ENCODE measurements at regions not wholly inside any gene's neighbourhood (a gene's known extent, or its start where the extent isn't known, plus 50 kb on each side); places are given as distances from the start of the nearest gene placed in this dataset.

DNA sequence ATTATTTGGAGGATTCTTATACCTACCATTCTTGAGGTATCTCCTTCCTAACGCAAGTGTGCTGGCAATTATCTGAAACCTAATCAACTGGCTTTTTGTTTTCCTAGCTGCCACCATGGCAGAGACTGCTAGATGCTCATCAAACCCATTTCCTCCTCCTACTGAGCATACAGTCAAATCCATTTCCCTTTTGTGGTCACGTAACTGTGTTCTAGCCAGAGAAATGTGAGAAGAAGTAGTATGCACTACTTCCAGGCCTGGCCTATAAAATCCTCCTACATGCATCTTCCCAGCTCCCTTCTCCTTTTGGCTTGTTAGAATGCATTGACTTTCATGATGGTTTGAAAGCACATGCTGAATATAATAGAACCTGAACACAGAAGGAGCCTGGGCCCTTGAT is 494.1 kb upstream of the MEIS1 start:
- Histone ChIP-seq H3K4me1 (no peaks in the 10 kb centered on the region), H3K27ac (no peak overlapping the region), H3K9me3 (no peaks in the 10 kb centered on the region), H3K36me3 (no peaks in the 10 kb centered on the region), H3K4me3 (no peak overlapping the region), H3K27me3 (no peaks in the 10 kb centered on the region)
- TF ChIP-seq, protein P1, sequence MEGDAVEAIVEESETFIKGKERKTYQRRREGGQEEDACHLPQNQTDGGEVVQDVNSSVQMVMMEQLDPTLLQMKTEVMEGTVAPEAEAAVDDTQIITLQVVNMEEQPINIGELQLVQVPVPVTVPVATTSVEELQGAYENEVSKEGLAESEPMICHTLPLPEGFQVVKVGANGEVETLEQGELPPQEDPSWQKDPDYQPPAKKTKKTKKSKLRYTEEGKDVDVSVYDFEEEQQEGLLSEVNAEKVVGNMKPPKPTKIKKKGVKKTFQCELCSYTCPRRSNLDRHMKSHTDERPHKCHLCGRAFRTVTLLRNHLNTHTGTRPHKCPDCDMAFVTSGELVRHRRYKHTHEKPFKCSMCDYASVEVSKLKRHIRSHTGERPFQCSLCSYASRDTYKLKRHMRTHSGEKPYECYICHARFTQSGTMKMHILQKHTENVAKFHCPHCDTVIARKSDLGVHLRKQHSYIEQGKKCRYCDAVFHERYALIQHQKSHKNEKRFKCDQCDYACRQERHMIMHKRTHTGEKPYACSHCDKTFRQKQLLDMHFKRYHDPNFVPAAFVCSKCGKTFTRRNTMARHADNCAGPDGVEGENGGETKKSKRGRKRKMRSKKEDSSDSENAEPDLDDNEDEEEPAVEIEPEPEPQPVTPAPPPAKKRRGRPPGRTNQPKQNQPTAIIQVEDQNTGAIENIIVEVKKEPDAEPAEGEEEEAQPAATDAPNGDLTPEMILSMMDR (IDR thresholded peaks at IDR 0.05), result no peak
- intact Hi-C loops (cut with DNase I), result no loop called here
- DNase-seq (ENCODE audit: low spot score in 2 of 2), result no peak

DNA sequence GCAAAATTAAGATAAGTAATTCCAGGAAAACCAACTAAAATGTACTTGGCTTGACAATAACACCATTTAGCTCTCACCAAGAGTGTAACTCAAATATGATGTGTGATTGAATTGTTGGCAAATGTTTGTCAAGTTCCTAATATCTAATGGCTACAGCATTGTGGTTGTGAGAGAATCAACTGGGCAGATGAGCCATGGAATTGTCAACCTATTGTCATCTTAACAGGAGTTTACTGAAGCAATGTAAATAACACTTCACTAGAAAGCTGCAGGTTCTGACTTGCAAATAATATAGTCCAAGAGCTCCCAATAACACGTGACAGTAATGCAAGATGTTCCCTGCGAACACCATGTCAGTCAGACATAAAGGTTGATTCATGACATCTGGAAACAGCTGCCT is 495.2 kb upstream of the MEIS1 start:
- intact Hi-C loops (cut with DNase I), result no loop called here
- H3K36me3 ChIP-seq, result no peaks in the 10 kb centered on the region
- DNase-seq (ENCODE audit: low spot score in 2 of 2), result no peak
- TF ChIP-seq, protein P1 (IDR thresholded peaks at IDR 0.05), result no peak
- no peaks in the 10 kb centered on the region for H3K4me1 ChIP-seq
- no peaks in the 10 kb centered on the region for H3K9me3 ChIP-seq
- no peak overlapping the region for H3K4me3 ChIP-seq
- no peaks in the 10 kb centered on the region for H3K27me3 ChIP-seq
- H3K27ac ChIP-seq, result no peak overlapping the region

DNA sequence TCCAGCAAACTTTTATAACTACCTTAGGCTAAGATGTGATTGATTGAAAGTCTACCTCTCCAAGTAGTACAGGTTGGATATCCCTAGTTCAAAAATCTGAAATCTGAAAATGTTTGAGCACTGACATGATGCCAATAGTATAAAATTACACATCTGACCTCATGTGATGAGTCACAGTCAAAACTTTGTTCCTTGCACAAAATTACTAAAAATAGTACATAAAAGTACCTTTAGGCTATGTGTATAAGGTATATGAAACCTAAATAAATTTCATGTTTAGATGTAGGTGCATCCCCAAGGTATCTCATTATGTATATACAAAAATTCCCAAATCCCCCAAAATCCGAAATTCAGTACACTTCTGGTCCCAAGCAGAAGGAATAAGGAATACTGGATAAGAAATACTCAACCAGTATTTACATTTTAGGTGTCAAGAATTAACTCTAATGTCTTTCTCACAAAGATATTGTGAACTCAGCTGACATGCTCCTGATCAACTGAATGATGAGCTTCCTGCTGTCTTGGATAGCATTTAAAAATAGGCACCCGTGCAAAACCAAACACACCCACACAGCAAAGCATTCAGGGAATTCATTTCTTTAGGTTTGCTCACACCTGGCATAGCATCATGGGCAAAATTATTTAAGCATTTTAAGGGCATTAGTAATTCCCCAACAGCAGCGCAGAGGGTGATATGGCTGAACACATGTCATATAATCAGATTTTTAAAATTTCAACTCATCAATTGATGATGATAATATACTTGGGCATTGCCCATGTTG is 497.4 kb upstream of the MEIS1 start:
- intact Hi-C loops (cut with DNase I), result no loop called here
- Histone ChIP-seq H3K9me3 (no peaks in the 10 kb centered on the region), H3K27me3 (no peaks in the 10 kb centered on the region), H3K36me3 (no peaks in the 10 kb centered on the region), H3K4me1 (no peaks in the 10 kb centered on the region), H3K27ac (no peak overlapping the region), H3K4me3 (no peak overlapping the region)
- TF ChIP-seq, protein P1 (IDR thresholded peaks at IDR 0.05), result no peak
- no peak for DNase-seq (ENCODE audit: low spot score in 2 of 2)

DNA sequence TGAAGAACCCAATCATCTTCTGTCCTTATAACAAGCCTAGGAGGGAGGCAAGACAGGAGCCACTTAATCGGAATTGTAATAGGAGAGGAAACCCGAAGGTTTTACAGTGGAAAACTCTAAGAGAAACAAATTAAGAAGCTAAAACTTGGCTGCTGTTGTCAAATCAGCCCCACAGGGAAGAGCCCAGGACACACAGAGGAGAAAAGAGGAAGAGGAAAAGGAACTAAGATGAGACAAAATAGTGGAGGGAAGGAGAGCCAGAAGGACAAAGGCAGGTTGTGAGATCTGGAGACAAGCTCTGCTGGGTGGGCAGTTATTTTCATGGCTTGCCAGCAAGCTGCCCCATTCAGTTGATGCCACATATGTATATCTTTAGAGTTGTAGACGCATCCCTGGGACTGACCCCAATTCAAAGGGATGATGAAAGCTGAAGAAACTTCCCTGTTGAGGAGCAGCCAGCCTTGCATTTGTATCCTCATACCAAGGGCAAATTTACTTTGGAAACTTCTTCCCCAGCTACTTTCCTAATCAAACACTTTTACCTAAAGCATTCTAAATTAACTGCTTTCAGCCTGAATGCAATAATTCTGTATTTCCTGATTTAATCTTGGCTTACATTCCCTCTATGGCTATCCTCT is 499.8 kb upstream of the MEIS1 start:
- H3K27me3 ChIP-seq, result no peaks in the 10 kb centered on the region
- no peaks in the 10 kb centered on the region for H3K9me3 ChIP-seq
- no peak overlapping the region for H3K27ac ChIP-seq
- H3K4me1 ChIP-seq, result no peaks in the 10 kb centered on the region
- H3K4me3 ChIP-seq, result no peak overlapping the region
- intact Hi-C loops (cut with DNase I), result no loop called here
- DNase-seq (ENCODE audit: low spot score in 2 of 2), result no peak
- H3K36me3 ChIP-seq, result no peaks in the 10 kb centered on the region
- TF ChIP-seq, protein P1 (IDR thresholded peaks at IDR 0.05), result no peak

DNA sequence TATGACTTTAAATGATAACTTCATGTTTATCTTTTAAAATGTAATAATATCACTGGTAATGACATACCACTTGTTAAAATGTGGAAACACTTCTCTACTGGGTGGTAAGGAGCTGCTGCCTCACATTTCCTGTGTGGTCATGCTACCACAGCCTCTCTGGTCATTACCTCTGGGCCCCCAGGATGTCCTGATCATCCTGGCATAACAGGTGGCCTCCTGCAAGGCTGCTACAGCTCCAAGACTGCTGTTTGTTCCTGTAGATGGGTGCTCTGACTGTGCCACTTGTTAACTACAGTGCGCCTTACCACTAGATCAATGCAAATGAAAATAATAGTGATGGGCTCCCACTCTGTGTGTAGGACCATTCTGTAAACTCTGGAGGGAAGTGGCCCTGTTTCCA is 500.2 kb upstream of the SPRED2 start:
- DNase-seq (ENCODE audit: low spot score in 2 of 2), result no peak
- no peak overlapping the region for H3K4me3 ChIP-seq
- TF ChIP-seq, protein P1 (IDR thresholded peaks at IDR 0.05), result no peak
- H3K27ac ChIP-seq, result no peak overlapping the region
- intact Hi-C loops (cut with DNase I), result no loop called here
- no peaks in the 10 kb centered on the region for H3K4me1 ChIP-seq
- H3K36me3 ChIP-seq, result no peaks in the 10 kb centered on the region
- no peaks in the 10 kb centered on the region for H3K27me3 ChIP-seq
- H3K9me3 ChIP-seq, result no peaks in the 10 kb centered on the region

Measured in ascending aorta (tissue), 2 donors.